NCI-H2029 (cell line): ENCODE measurements at regions not wholly inside any gene's neighbourhood (a gene's known extent, or its start where the extent isn't known, plus 50 kb on each side); places are given as distances from the start of the nearest gene placed in this dataset.

ENCODE experiments used
- DNase-seq: peaks from one replicate; lab custom pipeline; 2025; lab: John Stamatoyannopoulos, UW

GRCh38 chr6:1062786-1063545 is 248.9 kb upstream of the FOXQ1 start:
- DNase-seq, result no peak

GRCh38 chr6:1059596-1059995 is 252.3 kb upstream of the FOXQ1 start:
- no peak for DNase-seq

GRCh38 chr6:1057490-1058135 is 254.3 kb upstream of the FOXQ1 start:
- DNase-seq, result no peak

GRCh38 chr6:1055015-1055921 is 256.6 kb upstream of the FOXQ1 start:
- no peak for DNase-seq

- DNase-seq, result no peak
Measured at GRCh38 chr6:1054653-1055014, 257.3 kb upstream of the FOXQ1 start.

GRCh38 chr6:1053586-1053985 is 258.3 kb upstream of the FOXQ1 start:
- DNase-seq, result no peak

GRCh38 chr6:1052262-1052661 is 259.6 kb upstream of the FOXQ1 start:
- DNase-seq, result no peak

GRCh38 chr6:1049900-1050299 is 262.0 kb upstream of the FOXQ1 start:
- no peak for DNase-seq

- no peak for DNase-seq
Measured at GRCh38 chr6:1049170-1049569, 262.7 kb upstream of the FOXQ1 start.

- DNase-seq, result no peak
Measured at GRCh38 chr6:1047981-1048541, 263.8 kb upstream of the FOXQ1 start.

GRCh38 chr6:1045239-1045638 is 266.7 kb upstream of the FOXQ1 start:
- no peak for DNase-seq

GRCh38 chr6:1044040-1044836 is 267.7 kb upstream of the FOXQ1 start:
- peak; percentile 82 for DNase-seq

GRCh38 chr6:1043458-1043836 is 268.5 kb upstream of the FOXQ1 start:
- DNase-seq, result no peak

GRCh38 chr6:1042583-1043457 is 269.1 kb upstream of the FOXQ1 start:
- no peak for DNase-seq

- no peak for DNase-seq
Measured at GRCh38 chr6:1040393-1040792, 271.5 kb upstream of the FOXQ1 start.

- no peak for DNase-seq
Measured at GRCh38 chr6:1039746-1040145, 272.2 kb upstream of the FOXQ1 start.

- DNase-seq, result no peak
Measured at GRCh38 chr6:1039191-1039590, 272.7 kb upstream of the FOXQ1 start.

GRCh38 chr6:1037430-1038202 is 274.3 kb upstream of the FOXQ1 start:
- DNase-seq, result no peak

- no peak for DNase-seq
Measured at GRCh38 chr6:1035401-1035800, 276.5 kb upstream of the FOXQ1 start.

- DNase-seq, result no peak
Measured at GRCh38 chr6:1031720-1032119, 280.2 kb upstream of the FOXQ1 start.
